ENCODE measurements at regions not wholly inside any gene's neighbourhood (a gene's known extent, or its start where the extent isn't known, plus 50 kb on each side); places are given as distances from the start of the nearest gene placed in this dataset.

- TF ChIP-seq ESRRA (CRISPR knock-in tag; IDR thresholded peaks at IDR 0.05; ENCODE audit: borderline replicate concordance), result no peak
- ChIA-PET POLR2A (no interaction called here), CTCF (no interaction called here)
- no peaks in the 10 kb centered on the region for H3K9me3 Mint-ChIP-seq
- DNase-seq (ENCODE audit: low spot score) (no peak), ATAC-seq (no peak)
- H3K27ac Mint-ChIP-seq, result no peak overlapping the region
- H3K36me3 Mint-ChIP-seq, result no peaks in the 10 kb centered on the region
- no peaks in the 10 kb centered on the region; the same call in 1 of the 2 replicates for H3K27me3 Mint-ChIP-seq (ENCODE audit: low read depth)
- no peaks in the 10 kb centered on the region for H3K4me1 Mint-ChIP-seq
- no peak overlapping the region for H3K4me3 Mint-ChIP-seq
Measured at GRCh38 chr18:22783245-22783644, 149.9 kb upstream of the RBBP8 start.

GRCh38 chr18:22783662-22784076 lies 149.5 kb upstream of the RBBP8 start:
- CTCF ChIA-PET, result no interaction called here
- H3K27ac Mint-ChIP-seq, result no peak overlapping the region
- TF ChIP-seq ZSCAN18 (CRISPR knock-in tag; IDR thresholded peaks at IDR 0.05), result no peak
- no peak for TF ChIP-seq RORB (CRISPR knock-in tag; IDR thresholded peaks at IDR 0.05)
- TF ChIP-seq, protein P1, sequence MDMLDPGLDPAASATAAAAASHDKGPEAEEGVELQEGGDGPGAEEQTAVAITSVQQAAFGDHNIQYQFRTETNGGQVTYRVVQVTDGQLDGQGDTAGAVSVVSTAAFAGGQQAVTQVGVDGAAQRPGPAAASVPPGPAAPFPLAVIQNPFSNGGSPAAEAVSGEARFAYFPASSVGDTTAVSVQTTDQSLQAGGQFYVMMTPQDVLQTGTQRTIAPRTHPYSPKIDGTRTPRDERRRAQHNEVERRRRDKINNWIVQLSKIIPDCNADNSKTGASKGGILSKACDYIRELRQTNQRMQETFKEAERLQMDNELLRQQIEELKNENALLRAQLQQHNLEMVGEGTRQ (CRISPR knock-in tag; IDR thresholded peaks at IDR 0.05), result no peak
- TF ChIP-seq CDX4 (CRISPR knock-in tag; IDR thresholded peaks at IDR 0.05; ENCODE audit: borderline replicate concordance), result no peak
- TF ChIP-seq ZNF263 (CRISPR knock-in tag; IDR thresholded peaks at IDR 0.05; ENCODE audit: low read depth), result no peak
- TF ChIP-seq ZNF671 (CRISPR knock-in tag; IDR thresholded peaks at IDR 0.05), result no peak
- DNase-seq (ENCODE audit: low spot score), result no peak
- H3K9me3 Mint-ChIP-seq, result no peaks in the 10 kb centered on the region
- H3K27me3 Mint-ChIP-seq (ENCODE audit: low read depth), result no peaks in the 10 kb centered on the region; the same call in 1 of the 2 replicates
- no peaks in the 10 kb centered on the region for H3K4me1 Mint-ChIP-seq
- no peak overlapping the region for H3K4me3 Mint-ChIP-seq
- H3K36me3 Mint-ChIP-seq, result no peaks in the 10 kb centered on the region
- ATAC-seq, result peak; percentile 76
- POLR2A ChIA-PET, result no interaction called here

GRCh38 chr18:22789052-22789451 lies 144.1 kb upstream of the RBBP8 start:
- no peak overlapping the region for H3K27ac Mint-ChIP-seq
- no peak for DNase-seq (ENCODE audit: low spot score)

GRCh38 chr18:22789600-22789999 lies 143.5 kb upstream of the RBBP8 start:
- Mint-ChIP-seq H3K36me3 (no peaks in the 10 kb centered on the region), H3K27me3 (ENCODE audit: low read depth) (peaks cover 3% of the 10 kb centered on the region), H3K27ac (no peak overlapping the region), H3K9me3 (no peaks in the 10 kb centered on the region), H3K4me3 (no peak overlapping the region), H3K4me1 (no peaks in the 10 kb centered on the region)
- ATAC-seq (no peak), DNase-seq (ENCODE audit: low spot score) (no peak)
- ChIA-PET CTCF (interaction anchor here (1.7 to 2.6 kb wide), 2 partner anchors 9 to 194 kb away, joined by 3 to 10 read pairs; no protein-coding TSS in a partner anchor), POLR2A (no interaction called here)
- TF ChIP-seq ZNF416 (CRISPR knock-in tag; IDR thresholded peaks at IDR 0.05) (no peak), CREB1 (CRISPR knock-in tag; IDR thresholded peaks at IDR 0.05) (no peak), NR3C1 (CRISPR knock-in tag; conservative IDR thresholded peaks at IDR 0.05; ENCODE audit: low read depth) (no peak), ESRRA (CRISPR knock-in tag; IDR thresholded peaks at IDR 0.05; ENCODE audit: borderline replicate concordance) (no peak), SOX15 (CRISPR knock-in tag; IDR thresholded peaks at IDR 0.05) (no peak), MXD4 (CRISPR knock-in tag; IDR thresholded peaks at IDR 0.05; ENCODE audit: borderline replicate concordance) (no peak), ZNF317 (CRISPR knock-in tag; IDR thresholded peaks at IDR 0.05; ENCODE audit: borderline replicate concordance, low read depth) (no peak), NFE2L1 (CRISPR knock-in tag; IDR thresholded peaks at IDR 0.05) (no peak)
- TF ChIP-seq, protein P2, sequence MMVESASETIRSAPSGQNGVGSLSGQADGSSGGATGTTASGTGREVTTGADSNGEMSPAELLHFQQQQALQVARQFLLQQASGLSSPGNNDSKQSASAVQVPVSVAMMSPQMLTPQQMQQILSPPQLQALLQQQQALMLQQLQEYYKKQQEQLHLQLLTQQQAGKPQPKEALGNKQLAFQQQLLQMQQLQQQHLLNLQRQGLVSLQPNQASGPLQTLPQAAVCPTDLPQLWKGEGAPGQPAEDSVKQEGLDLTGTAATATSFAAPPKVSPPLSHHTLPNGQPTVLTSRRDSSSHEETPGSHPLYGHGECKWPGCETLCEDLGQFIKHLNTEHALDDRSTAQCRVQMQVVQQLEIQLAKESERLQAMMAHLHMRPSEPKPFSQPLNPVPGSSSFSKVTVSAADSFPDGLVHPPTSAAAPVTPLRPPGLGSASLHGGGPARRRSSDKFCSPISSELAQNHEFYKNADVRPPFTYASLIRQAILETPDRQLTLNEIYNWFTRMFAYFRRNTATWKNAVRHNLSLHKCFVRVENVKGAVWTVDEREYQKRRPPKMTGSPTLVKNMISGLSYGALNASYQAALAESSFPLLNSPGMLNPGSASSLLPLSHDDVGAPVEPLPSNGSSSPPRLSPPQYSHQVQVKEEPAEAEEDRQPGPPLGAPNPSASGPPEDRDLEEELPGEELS (CRISPR knock-in tag; IDR thresholded peaks at IDR 0.05), result no peak

More at GRCh38 chr18:22789052-22789451, 144.1 kb upstream of the RBBP8 start:
- TF ChIP-seq SP1 (CRISPR knock-in tag; conservative IDR thresholded peaks at IDR 0.05) (no peak), ZNF317 (CRISPR knock-in tag; IDR thresholded peaks at IDR 0.05; ENCODE audit: borderline replicate concordance, low read depth) (no peak), TEAD4 (CRISPR knock-in tag; IDR thresholded peaks at IDR 0.05) (no peak), PRRX2 (CRISPR knock-in tag; IDR thresholded peaks at IDR 0.05) (no peak)
- no peaks in the 10 kb centered on the region for H3K4me1 Mint-ChIP-seq
- H3K27me3 Mint-ChIP-seq (ENCODE audit: low read depth), result peaks cover 3% of the 10 kb centered on the region
- no peak overlapping the region for H3K4me3 Mint-ChIP-seq
- POLR2A ChIA-PET, result no interaction called here
- ATAC-seq, result no peak
- CTCF ChIA-PET, result interaction anchor here (0.6 to 2.6 kb wide), 2 partner anchors 10 to 342 kb away, joined by 3 to 10 read pairs; no protein-coding TSS in a partner anchor
- no peaks in the 10 kb centered on the region for H3K9me3 Mint-ChIP-seq
- no peaks in the 10 kb centered on the region for H3K36me3 Mint-ChIP-seq

All from WTC11 (cell line).